ENCODE measurements at regions not wholly inside any gene's neighbourhood (a gene's known extent, or its start where the extent isn't known, plus 50 kb on each side); places are given as distances from the start of the nearest gene placed in this dataset.

DNA sequence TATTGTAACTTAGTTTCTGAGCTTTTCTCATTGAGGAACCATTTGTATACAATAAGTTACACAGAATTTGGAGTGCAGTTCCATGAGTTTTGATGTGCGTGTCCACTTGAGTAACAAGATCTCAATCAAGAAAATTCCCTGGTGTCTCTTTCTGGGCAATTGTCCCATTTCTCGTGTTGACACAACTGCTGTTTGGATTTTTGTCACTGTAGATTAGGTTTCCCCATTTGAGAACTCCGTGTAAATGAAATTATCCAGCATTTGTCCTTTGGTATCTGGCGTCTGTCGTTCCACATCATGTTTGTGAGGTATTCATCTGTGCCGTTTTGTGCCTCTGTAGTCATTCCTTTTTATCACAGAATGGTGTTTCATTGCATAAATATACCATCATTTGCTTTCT is 547.0 kb downstream of the TBC1D22A start:
- no peak for TF ChIP-seq CTCF (IDR thresholded peaks at IDR 0.05; ENCODE audit: low read depth, low read length, poor library complexity, severe bottlenecking)
- no peak for TF ChIP-seq EZH2phosphoT487 (IDR thresholded peaks at IDR 0.05; ENCODE audit: borderline replicate concordance, low read length)
